Endothelial cell of umbilical vein (primary cell): ENCODE measurements at regions not wholly inside any gene's neighbourhood (a gene's known extent, or its start where the extent isn't known, plus 50 kb on each side); places are given as distances from the start of the nearest gene placed in this dataset.

ENCODE experiments used
- BruUV-seq: library from RNA; stranded (reverse); fragments of 400-500 nt; replicated peaks from 2 replicates; lab custom pipeline; 2021; lab: Mats Ljungman, UMichigan
- CTCF ChIA-PET: fragments of 300-600, 350-600 bp; sonication (Branson Sonifier 250); formaldehyde crosslinking; loops from one replicate; lab custom pipeline; 2021; ENCODE audit warnings: antibody characterized with exemption, inconsistent platforms; lab: Charles Lee
- POLR2A ChIA-PET: fragments of 300-600, 350-600 bp; sonication (Branson Sonifier 250); formaldehyde crosslinking; loops from one replicate; lab custom pipeline; 2021; ENCODE audit warnings: antibody characterized with exemption, inconsistent platforms; lab: Charles Lee
- DNase-seq: peaks from one replicate; pipeline ENCODE4 v3.0.0-alpha.2; 2011; ENCODE audit warnings: low read depth, low spot score
- FAIRE-seq: peaks from 2 replicates; lab custom pipeline; 2011; peaks lifted over from hg19 to GRCh38; lab: Jason Lieb, UNC
- H2AFZ ChIP-seq: 2 replicates; pipeline ENCODE4 v1.6.0; 2012; ENCODE audit warnings: low read depth, low read length, control low read depth, inconsistent platforms
- H3K27ac ChIP-seq: 2 replicates; pipeline ENCODE4 v1.5.1; 2011; ENCODE audit warnings: low read depth, mild to moderate bottlenecking, control low read depth, low read length, moderate library complexity; ENCODE audit not compliant: insufficient read depth
- H3K27me3 ChIP-seq, 2 experiments: 2 replicates each; pipeline versions ENCODE4 v1.6.0 to v1.6.1; 2011; ENCODE audit warnings: low read length in 2 of 2, mixed read lengths in 1 of 2; ENCODE audit not compliant: control insufficient read depth in 2 of 2, insufficient read depth in 2 of 2
- H3K36me3 ChIP-seq, 2 experiments: 2 replicates in 1 of 2; 3 replicates in 1 of 2; pipeline ENCODE4 v1.5.1; 2011; ENCODE audit warnings: low read length in 2 of 2, mild to moderate bottlenecking in 1 of 2, moderate library complexity in 1 of 2; ENCODE audit not compliant: control insufficient read depth in 2 of 2, insufficient read depth in 2 of 2; ENCODE audit errors: extremely low read depth in 1 of 2
- H3K4me1 ChIP-seq: 3 replicates; pipeline ENCODE4 v1.5.1; 2011; ENCODE audit warnings: mild to moderate bottlenecking, low read length; ENCODE audit not compliant: control insufficient read depth, insufficient read depth; ENCODE audit errors: extremely low read depth
- H3K4me2 ChIP-seq: 2 replicates; pipeline ENCODE4 v1.6.1; 2011; ENCODE audit warnings: low read length, control low read depth, mixed read lengths; ENCODE audit not compliant: insufficient read depth
- H3K4me3 ChIP-seq, 3 experiments: fragments of 200-600 bp in 1 of 3; sonication (generic), shearing (Covaris generic) in 1 of 3; replicated peaks in 1 of 3; 2 replicates each; pipeline ENCODE4 v1.5.1; 2011 to 2016; ENCODE audit warnings: control low read depth in 3 of 3, low read length in 3 of 3, mild to moderate bottlenecking in 2 of 3, inconsistent platforms in 1 of 3, low read depth in 1 of 3, moderate library complexity in 1 of 3; ENCODE audit not compliant: insufficient read depth in 1 of 3
- H3K79me2 ChIP-seq: 2 replicates; pipeline ENCODE4 v1.6.0; 2012; ENCODE audit warnings: low read length, inconsistent platforms; ENCODE audit not compliant: control insufficient read depth, insufficient read depth
- H3K9ac ChIP-seq: replicated peaks from 2 replicates; pipeline ENCODE3; 2011; ENCODE audit warnings: low read length, control low read depth; ENCODE audit not compliant: insufficient read depth; ENCODE audit errors: extremely low read depth
- H3K9me1 ChIP-seq: replicated peaks from 3 replicates; pipeline ENCODE4 v1.6.0; 2011; ENCODE audit warnings: mild to moderate bottlenecking, low read length; ENCODE audit not compliant: control insufficient read depth, insufficient read depth; ENCODE audit errors: extremely low read depth
- H3K9me3 ChIP-seq: replicated peaks from 2 replicates; pipeline ENCODE4 v1.5.1; 2012; ENCODE audit warnings: low read length, inconsistent platforms; ENCODE audit not compliant: control insufficient read depth, insufficient read depth
- H4K20me1 ChIP-seq: replicated peaks from 2 replicates; pipeline ENCODE3; 2011; ENCODE audit warnings: mild to moderate bottlenecking, low read length; ENCODE audit not compliant: control insufficient read depth, insufficient read depth; ENCODE audit errors: extremely low read depth
- FOS ChIP-seq: IDR thresholded peaks from 2 replicates; pipeline ENCODE4 v1.6.1; 2011; ENCODE audit warnings: mild to moderate bottlenecking, low read length, moderate library complexity, borderline replicate concordance; ENCODE audit not compliant: insufficient read depth
- GATA2 ChIP-seq: IDR thresholded peaks from 2 replicates; pipeline ENCODE4 v1.7.0; 2011; ENCODE audit warnings: low read depth, mild to moderate bottlenecking, moderate library complexity, mixed read lengths, low read length; ENCODE audit not compliant: insufficient read length, insufficient read depth
- JUN ChIP-seq: IDR thresholded peaks from 2 replicates; pipeline ENCODE4 v1.6.1; 2011; ENCODE audit warnings: borderline replicate concordance, low read depth; ENCODE audit not compliant: insufficient read length, insufficient read depth
- POLR2A ChIP-seq: IDR thresholded peaks from 2 replicates; pipeline ENCODE4 v1.6.1; 2012; ENCODE audit warnings: low read depth, mild to moderate bottlenecking, control low read depth, low read length
- POLR2AphosphoS5 ChIP-seq: IDR thresholded peaks from 2 replicates; pipeline ENCODE4 v1.6.1; 2012; ENCODE audit warnings: low read depth, mild to moderate bottlenecking, control low read depth, low read length, moderate library complexity; ENCODE audit not compliant: insufficient read depth
- dilution Hi-C: fragments of 300-500 bp; cut with MboI; formaldehyde crosslinking; loops from one replicate; pipeline ENCODE4 v1.15.0; 2019; ENCODE audit warnings: low sequenced_read_pairs; ENCODE audit not compliant: extremely low pct_ligation_motif_present
- intact Hi-C: fragments of 100-400 bp; cut with micrococcal nuclease; formaldehyde crosslinking; loops from one replicate; pipeline ENCODE4 v1.10.0; 2022
- TF ChIP-seq, protein P1 (sequence below), 2 donors: IDR thresholded peaks; 1 replicate in 1 of 2; 2 replicates in 1 of 2; pipeline ENCODE4 v1.5.1; 2011; ENCODE audit warnings: low read length in 2 of 2, mild to moderate bottlenecking in 2 of 2, moderate library complexity in 2 of 2, control low read depth in 1 of 2, inconsistent platforms in 1 of 2, low read depth in 1 of 2; ENCODE audit not compliant: insufficient read depth in 1 of 2; ENCODE audit errors: extremely low read depth in 1 of 2

DNA sequence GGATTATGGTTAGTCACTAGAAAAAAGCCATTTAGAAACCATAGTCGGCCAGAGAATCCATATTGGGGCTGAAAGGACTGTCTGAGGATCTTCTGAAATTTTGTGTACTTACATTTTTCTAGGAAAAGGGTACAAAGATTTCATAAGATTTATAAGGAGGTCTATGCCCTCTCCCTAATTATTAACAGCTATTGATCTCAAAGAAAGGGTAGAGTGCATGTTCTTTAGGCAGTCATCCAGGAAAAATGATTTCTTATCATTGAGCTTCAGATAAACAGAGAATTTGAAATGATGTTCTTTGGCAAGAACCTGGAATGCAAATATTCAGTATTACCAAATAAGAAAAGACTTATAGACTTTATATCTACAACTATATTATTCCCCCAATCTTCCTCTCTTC lies 195.3 kb downstream of the ACTR3 start:
- H3K4me2 ChIP-seq = no peak overlapping the region
- no peaks in the 10 kb centered on the region for H3K36me3 ChIP-seq
- no peak overlapping the region for H3K4me3 ChIP-seq
- dilution Hi-C loops (no loop called here), intact Hi-C loops (no loop called here)
- no peaks in the 10 kb centered on the region for H3K9me1 ChIP-seq
- no peaks in the 10 kb centered on the region for H4K20me1 ChIP-seq
- DNase-seq (no peak), FAIRE-seq (no peak)
- ChIA-PET POLR2A (no interaction called here), CTCF (no interaction called here)
- no peaks in the 10 kb centered on the region for H3K9me3 ChIP-seq
- no peak overlapping the region for H3K27ac ChIP-seq
- no peaks in the 10 kb centered on the region for H3K27me3 ChIP-seq
- H3K9ac ChIP-seq = no peak overlapping the region
- BruUV-seq = no TSS peak
- no peaks in the 10 kb centered on the region for H3K4me1 ChIP-seq
- H3K79me2 ChIP-seq = no peaks in the 10 kb centered on the region
- no peak overlapping the region for H2AFZ ChIP-seq
- TF ChIP-seq JUN = no peak
- no peak for TF ChIP-seq GATA2
- TF ChIP-seq, protein P1, sequence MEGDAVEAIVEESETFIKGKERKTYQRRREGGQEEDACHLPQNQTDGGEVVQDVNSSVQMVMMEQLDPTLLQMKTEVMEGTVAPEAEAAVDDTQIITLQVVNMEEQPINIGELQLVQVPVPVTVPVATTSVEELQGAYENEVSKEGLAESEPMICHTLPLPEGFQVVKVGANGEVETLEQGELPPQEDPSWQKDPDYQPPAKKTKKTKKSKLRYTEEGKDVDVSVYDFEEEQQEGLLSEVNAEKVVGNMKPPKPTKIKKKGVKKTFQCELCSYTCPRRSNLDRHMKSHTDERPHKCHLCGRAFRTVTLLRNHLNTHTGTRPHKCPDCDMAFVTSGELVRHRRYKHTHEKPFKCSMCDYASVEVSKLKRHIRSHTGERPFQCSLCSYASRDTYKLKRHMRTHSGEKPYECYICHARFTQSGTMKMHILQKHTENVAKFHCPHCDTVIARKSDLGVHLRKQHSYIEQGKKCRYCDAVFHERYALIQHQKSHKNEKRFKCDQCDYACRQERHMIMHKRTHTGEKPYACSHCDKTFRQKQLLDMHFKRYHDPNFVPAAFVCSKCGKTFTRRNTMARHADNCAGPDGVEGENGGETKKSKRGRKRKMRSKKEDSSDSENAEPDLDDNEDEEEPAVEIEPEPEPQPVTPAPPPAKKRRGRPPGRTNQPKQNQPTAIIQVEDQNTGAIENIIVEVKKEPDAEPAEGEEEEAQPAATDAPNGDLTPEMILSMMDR (IDR thresholded peaks at IDR 0.05; ENCODE audit: extremely low read depth in 1 of 2, insufficient read depth in 1 of 2, low read depth in 1 of 2, low read length in 2 of 2) = no peak
- TF ChIP-seq POLR2A = no peak

GRCh38 chr2:114085992-114086391 lies 196.1 kb downstream of the ACTR3 start:
- Histone ChIP-seq H3K4me2 (no peak overlapping the region), H3K9me3 (no peaks in the 10 kb centered on the region), H3K9ac (no peak overlapping the region), H4K20me1 (no peaks in the 10 kb centered on the region), H3K27me3 (no peaks in the 10 kb centered on the region), H3K4me1 (no peaks in the 10 kb centered on the region), H3K9me1 (no peaks in the 10 kb centered on the region), H3K36me3 (no peaks in the 10 kb centered on the region), H2AFZ (no peak overlapping the region), H3K79me2 (no peaks in the 10 kb centered on the region), H3K4me3 (no peak overlapping the region), H3K27ac (no peak overlapping the region)
- POLR2A ChIA-PET = no interaction called here
- BruUV-seq = no TSS peak
- intact Hi-C loops = no loop called here
- CTCF ChIA-PET = no interaction called here
- TF ChIP-seq POLR2AphosphoS5 = no peak
- no peak for TF ChIP-seq JUN
- no peak for TF ChIP-seq POLR2A
- no peak for TF ChIP-seq FOS
- no peak for TF ChIP-seq GATA2
- DNase-seq (no peak), FAIRE-seq (no peak)
- dilution Hi-C loops = no loop called here
